ENCODE measurements at regions not wholly inside any gene's neighbourhood (a gene's known extent, or its start where the extent isn't known, plus 50 kb on each side); places are given as distances from the start of the nearest gene placed in this dataset.

- Histone ChIP-seq H3K27me3 (ENCODE audit: control insufficient read depth, low read length) (peaks cover 8% of the 10 kb centered on the region; the same call in 1 of the 2 replicates), H3K4me3 (ENCODE audit: low read length) (no peak overlapping the region), H3K9me2 (replicated peaks; ENCODE audit: control insufficient read depth, low read length) (no peaks in the 10 kb centered on the region), H3K9me3 (ENCODE audit: control insufficient read depth, insufficient read depth, low read length) (no peaks in the 10 kb centered on the region), H3K4me1 (ENCODE audit: control insufficient read depth, low read length) (no peaks in the 10 kb centered on the region), H3K36me3 (ENCODE audit: control insufficient read depth, low read length) (no peaks in the 10 kb centered on the region), H4K20me1 (ENCODE audit: control insufficient read depth, insufficient read depth, low read depth, low read length) (no peaks in the 10 kb centered on the region), H3K4me2 (ENCODE audit: low read length) (no peak overlapping the region), H3K27ac (ENCODE audit: low read depth, low read length) (no peak overlapping the region), H3K79me2 (ENCODE audit: control insufficient read depth, low read length) (no peaks in the 10 kb centered on the region), H3F3A (ENCODE audit: control insufficient read depth, insufficient read depth) (no peaks in the 10 kb centered on the region)
- TF ChIP-seq EZH2phosphoT487 (IDR thresholded peaks at IDR 0.05; ENCODE audit: borderline replicate concordance, low read length): no peak
- TF ChIP-seq CTCF (IDR thresholded peaks at IDR 0.05; ENCODE audit: low read depth, low read length, poor library complexity, severe bottlenecking): no peak
Measured at GRCh38 chr4:17362430-17362829, 149.5 kb downstream of the QDPR start.

GRCh38 chr4:17358241-17358640 is 153.6 kb downstream of the QDPR start:
- H3K9me3 ChIP-seq (ENCODE audit: control insufficient read depth, insufficient read depth, low read length): no peaks in the 10 kb centered on the region
- no peaks in the 10 kb centered on the region for H3K36me3 ChIP-seq (ENCODE audit: control insufficient read depth, low read length)
- no peaks in the 10 kb centered on the region for H3K79me2 ChIP-seq (ENCODE audit: control insufficient read depth, low read length)
- H3K4me2 ChIP-seq (ENCODE audit: low read length): no peak overlapping the region
- H3F3A ChIP-seq (ENCODE audit: control insufficient read depth, insufficient read depth): no peaks in the 10 kb centered on the region
- H3K4me3 ChIP-seq (ENCODE audit: low read length): no peak overlapping the region
- TF ChIP-seq CTCF (IDR thresholded peaks at IDR 0.05; ENCODE audit: low read depth, low read length, poor library complexity, severe bottlenecking): no peak
- no peak for TF ChIP-seq EZH2phosphoT487 (IDR thresholded peaks at IDR 0.05; ENCODE audit: borderline replicate concordance, low read length)
- no peaks in the 10 kb centered on the region for H3K4me1 ChIP-seq (ENCODE audit: control insufficient read depth, low read length)
- no peaks in the 10 kb centered on the region; the same call in 1 of the 2 replicates for H3K27me3 ChIP-seq (ENCODE audit: control insufficient read depth, low read length)
- no peak overlapping the region for H3K27ac ChIP-seq (ENCODE audit: low read depth, low read length)
- H4K20me1 ChIP-seq (ENCODE audit: control insufficient read depth, insufficient read depth, low read depth, low read length): no peaks in the 10 kb centered on the region
- H3K9me2 ChIP-seq (replicated peaks; ENCODE audit: control insufficient read depth, low read length): no peaks in the 10 kb centered on the region

- H3K9me3 ChIP-seq (ENCODE audit: control insufficient read depth, insufficient read depth, low read length): no peaks in the 10 kb centered on the region
- no peak overlapping the region for H3K27ac ChIP-seq (ENCODE audit: low read depth, low read length)
- H3K36me3 ChIP-seq (ENCODE audit: control insufficient read depth, low read length): no peaks in the 10 kb centered on the region
- H3K9me2 ChIP-seq (replicated peaks; ENCODE audit: control insufficient read depth, low read length): no peaks in the 10 kb centered on the region
- H3K79me2 ChIP-seq (ENCODE audit: control insufficient read depth, low read length): no peaks in the 10 kb centered on the region
- no peaks in the 10 kb centered on the region for H4K20me1 ChIP-seq (ENCODE audit: control insufficient read depth, insufficient read depth, low read depth, low read length)
- TF ChIP-seq EZH2phosphoT487 (IDR thresholded peaks at IDR 0.05; ENCODE audit: borderline replicate concordance, low read length) (no peak), CTCF (IDR thresholded peaks at IDR 0.05; ENCODE audit: low read depth, low read length, poor library complexity, severe bottlenecking) (no peak)
- H3K27me3 ChIP-seq (ENCODE audit: control insufficient read depth, low read length): no peaks in the 10 kb centered on the region; the same call in 1 of the 2 replicates
- no peak overlapping the region for H3K4me3 ChIP-seq (ENCODE audit: low read length)
- H3F3A ChIP-seq (ENCODE audit: control insufficient read depth, insufficient read depth): no peaks in the 10 kb centered on the region
- H3K4me1 ChIP-seq (ENCODE audit: control insufficient read depth, low read length): no peaks in the 10 kb centered on the region
- H3K4me2 ChIP-seq (ENCODE audit: low read length): no peak overlapping the region
Measured at GRCh38 chr4:17356926-17357325, 155.0 kb downstream of the QDPR start.

All from DOHH2 (cell line).